A673 (cell line): ENCODE measurements at regions not wholly inside any gene's neighbourhood (a gene's known extent, or its start where the extent isn't known, plus 50 kb on each side); places are given as distances from the start of the nearest gene placed in this dataset.

Experiments used
- BruUV-seq: library from RNA; stranded (reverse); fragments of 400-500 nt; replicated peaks from 2 replicates; lab custom pipeline; 2021; lab: Mats Ljungman, UMichigan
- CTCF ChIA-PET: fragments of 300-600 bp; sonication (Branson Sonifier 250); formaldehyde crosslinking; loops from one replicate; lab custom pipeline; 2022; ENCODE audit warnings: antibody characterized with exemption; lab: Charles Lee
- POLR2A ChIA-PET: fragments of 300-600 bp; sonication (Branson Sonifier 250); formaldehyde crosslinking; loops from one replicate; lab custom pipeline; 2022; ENCODE audit warnings: antibody characterized with exemption; ENCODE audit not compliant: low non-redundant PET; lab: Charles Lee
- DNase-seq: peaks from one replicate; pipeline ENCODE4 v3.0.0-alpha.2; 2015; ENCODE audit warnings: low spot score
- H3K27ac ChIP-seq: fragments of 200-600 bp; sonication (generic); 2 replicates; pipeline ENCODE4 v1.5.1; 2016; ENCODE audit warnings: mixed run types, low read depth, mild to moderate bottlenecking, mixed read lengths, antibody characterized with exemption, low read length; ENCODE audit not compliant: poor library complexity, severe bottlenecking
- H3K27me3 ChIP-seq: fragments of 200-600 bp; sonication (generic); replicated peaks from 2 replicates; pipeline ENCODE4 v1.6.1; 2017; ENCODE audit warnings: mixed run types, low read depth, mild to moderate bottlenecking, mixed read lengths, antibody characterized with exemption, low read length; ENCODE audit not compliant: insufficient read depth, poor library complexity
- H3K36me3 ChIP-seq: fragments of 200-600 bp; sonication (generic); 2 replicates; pipeline ENCODE4 v1.6.1; 2016; ENCODE audit warnings: mixed run types, mild to moderate bottlenecking, mixed read lengths, antibody characterized with exemption, low read length; ENCODE audit not compliant: insufficient read depth, poor library complexity, severe bottlenecking
- H3K4me1 ChIP-seq: fragments of 200-600 bp; sonication (generic); 2 replicates; pipeline ENCODE4 v1.6.1; 2017; ENCODE audit warnings: mixed run types, mild to moderate bottlenecking, mixed read lengths, antibody characterized with exemption, low read length; ENCODE audit not compliant: insufficient read depth, poor library complexity, severe bottlenecking
- H3K4me3 ChIP-seq: fragments of 200-600 bp; sonication (generic); 2 replicates; pipeline ENCODE4 v1.5.1; 2016; ENCODE audit warnings: low read depth, mixed run types, mild to moderate bottlenecking, mixed read lengths, low read length; ENCODE audit not compliant: poor library complexity, severe bottlenecking
- H3K9me3 ChIP-seq: fragments of 200-600 bp; sonication (generic); 2 replicates; pipeline ENCODE4 v1.6.1; 2016; ENCODE audit warnings: mixed run types, low read depth, mild to moderate bottlenecking, mixed read lengths, antibody characterized with exemption, low read length; ENCODE audit not compliant: poor library complexity, severe bottlenecking
- EZH2 ChIP-seq: fragments of 200-600 bp; sonication (generic); IDR thresholded peaks from 2 replicates; pipeline ENCODE4 v1.6.1; 2017; ENCODE audit warnings: borderline replicate concordance, low read depth, mild to moderate bottlenecking, mixed read lengths, antibody characterized with exemption, low read length; ENCODE audit not compliant: poor library complexity, severe bottlenecking
- intact Hi-C: fragments of 100-400 bp; cut with micrococcal nuclease; formaldehyde crosslinking; loops from one replicate; pipeline ENCODE4 v1.10.0; 2022; ENCODE audit not compliant: unreplicated experiment
- TF ChIP-seq, protein P1 (sequence below): fragments of 300-800, 200-600 bp; sonication (generic); conservative IDR thresholded peaks from 2 replicates; pipeline ENCODE4 v1.5.1; 2017; ENCODE audit warnings: low read depth, mild to moderate bottlenecking, antibody characterized with exemption, low read length, moderate library complexity, mixed read lengths

DNA sequence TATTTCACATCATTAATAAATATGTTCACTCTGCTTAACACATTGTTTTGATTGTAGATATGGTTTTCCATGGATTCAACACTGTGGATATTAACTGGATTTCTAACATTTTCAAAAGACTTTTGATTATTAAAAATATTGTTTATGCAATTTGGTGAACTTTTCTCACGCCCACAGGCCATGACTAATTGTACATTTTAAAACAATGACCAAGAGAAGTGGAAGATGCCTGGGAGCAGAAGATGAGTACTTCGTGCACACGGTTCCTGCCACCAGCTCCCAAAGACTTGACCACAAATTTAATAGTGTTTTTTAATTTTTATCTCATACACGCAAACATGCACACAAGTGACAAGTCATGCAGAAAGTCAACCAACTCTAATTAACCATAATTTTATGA is 451.0 kb upstream of the ADARB2 start:
- TF ChIP-seq EZH2 = no peak
- TF ChIP-seq, protein P1, sequence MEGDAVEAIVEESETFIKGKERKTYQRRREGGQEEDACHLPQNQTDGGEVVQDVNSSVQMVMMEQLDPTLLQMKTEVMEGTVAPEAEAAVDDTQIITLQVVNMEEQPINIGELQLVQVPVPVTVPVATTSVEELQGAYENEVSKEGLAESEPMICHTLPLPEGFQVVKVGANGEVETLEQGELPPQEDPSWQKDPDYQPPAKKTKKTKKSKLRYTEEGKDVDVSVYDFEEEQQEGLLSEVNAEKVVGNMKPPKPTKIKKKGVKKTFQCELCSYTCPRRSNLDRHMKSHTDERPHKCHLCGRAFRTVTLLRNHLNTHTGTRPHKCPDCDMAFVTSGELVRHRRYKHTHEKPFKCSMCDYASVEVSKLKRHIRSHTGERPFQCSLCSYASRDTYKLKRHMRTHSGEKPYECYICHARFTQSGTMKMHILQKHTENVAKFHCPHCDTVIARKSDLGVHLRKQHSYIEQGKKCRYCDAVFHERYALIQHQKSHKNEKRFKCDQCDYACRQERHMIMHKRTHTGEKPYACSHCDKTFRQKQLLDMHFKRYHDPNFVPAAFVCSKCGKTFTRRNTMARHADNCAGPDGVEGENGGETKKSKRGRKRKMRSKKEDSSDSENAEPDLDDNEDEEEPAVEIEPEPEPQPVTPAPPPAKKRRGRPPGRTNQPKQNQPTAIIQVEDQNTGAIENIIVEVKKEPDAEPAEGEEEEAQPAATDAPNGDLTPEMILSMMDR = no peak
- H3K27me3 ChIP-seq = peaks cover 67% of the 10 kb centered on the region
- no peaks in the 10 kb centered on the region for H3K9me3 ChIP-seq
- no peak for DNase-seq
- CTCF ChIA-PET = no interaction called here
- no peaks in the 10 kb centered on the region for H3K36me3 ChIP-seq
- no TSS peak for BruUV-seq
- H3K27ac ChIP-seq = no peak overlapping the region
- POLR2A ChIA-PET = no interaction called here
- H3K4me1 ChIP-seq = no peaks in the 10 kb centered on the region
- intact Hi-C loops = no loop called here
- no peak overlapping the region for H3K4me3 ChIP-seq

DNA sequence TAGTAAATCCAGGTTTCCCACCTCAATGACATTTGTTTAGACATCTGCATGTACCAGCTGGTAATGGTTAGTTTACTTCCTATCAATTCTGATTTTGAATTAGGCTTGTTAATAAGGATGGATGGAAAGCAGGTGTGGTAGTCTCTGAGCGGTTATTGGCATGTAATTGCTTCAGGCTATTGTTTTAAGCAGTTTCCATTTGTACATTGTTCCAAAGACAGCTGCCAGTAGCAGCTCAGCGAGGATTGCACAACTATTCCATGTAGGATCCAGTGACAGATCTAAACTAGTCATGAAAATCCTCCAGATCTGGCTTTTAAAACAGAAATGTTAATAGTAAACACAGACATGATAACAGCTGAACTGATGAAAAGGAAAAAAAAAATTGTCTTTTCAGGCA is 436.0 kb upstream of the ADARB2 start:
- TF ChIP-seq, protein P1 = no peak
- no peak for TF ChIP-seq EZH2
- Histone ChIP-seq H3K4me1 (no peaks in the 10 kb centered on the region), H3K27me3 (peaks cover 89% of the 10 kb centered on the region), H3K4me3 (no peak overlapping the region), H3K9me3 (no peaks in the 10 kb centered on the region), H3K36me3 (no peaks in the 10 kb centered on the region), H3K27ac (no peak overlapping the region)
- POLR2A ChIA-PET = no interaction called here
- no peak for DNase-seq
- intact Hi-C loops = no loop called here
- no TSS peak for BruUV-seq
- CTCF ChIA-PET = no interaction called here

DNA sequence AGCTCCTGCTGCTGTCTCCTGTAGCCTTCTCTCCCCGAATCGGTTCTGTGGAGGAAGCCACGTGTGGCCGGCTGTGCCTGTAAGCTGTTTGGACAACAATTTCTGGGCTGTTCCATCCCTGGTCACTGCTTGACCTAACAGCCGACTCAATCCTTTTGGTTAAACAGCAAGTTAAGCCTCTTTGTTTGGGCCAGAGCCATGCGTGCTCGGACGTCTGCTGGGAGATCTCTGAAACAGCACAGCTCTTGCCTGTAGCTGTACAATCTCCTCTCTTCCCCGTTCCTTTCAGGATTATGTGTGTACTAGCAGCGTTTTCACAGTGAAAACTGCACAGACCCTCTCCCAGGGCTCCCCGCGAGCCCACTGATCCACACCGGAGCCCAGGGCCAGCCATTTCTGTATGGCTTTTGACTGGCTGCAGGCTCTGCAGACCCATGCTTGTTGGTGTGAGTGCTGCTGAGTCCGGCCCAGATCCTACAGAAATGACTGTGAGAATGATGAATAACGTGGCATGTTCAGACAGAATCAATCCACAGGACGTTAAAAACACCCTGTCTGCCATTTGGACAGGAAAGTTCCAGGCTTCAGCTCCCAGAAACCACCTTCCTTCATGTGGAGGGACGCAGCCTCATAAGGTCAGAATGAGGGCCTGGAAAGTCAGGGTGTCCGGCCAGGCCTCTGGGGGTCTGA is 428.6 kb upstream of the ADARB2 start:
- no TSS peak for BruUV-seq
- Histone ChIP-seq H3K27ac (no peak overlapping the region), H3K27me3 (peaks cover 73% of the 10 kb centered on the region), H3K36me3 (no peaks in the 10 kb centered on the region), H3K4me3 (no peak overlapping the region), H3K4me1 (no peaks in the 10 kb centered on the region), H3K9me3 (no peaks in the 10 kb centered on the region)
- no peak for TF ChIP-seq EZH2
- TF ChIP-seq, protein P1 = no peak
- ChIA-PET CTCF (interaction anchor here (0.6 kb wide), 1 partner anchor 151 kb away, joined by 3 read pairs; no protein-coding TSS in a partner anchor), POLR2A (no interaction called here)
- no peak for DNase-seq
- intact Hi-C loops = no loop called here
